ENCODE measurements at regions not wholly inside any gene's neighbourhood (a gene's known extent, or its start where the extent isn't known, plus 50 kb on each side); places are given as distances from the start of the nearest gene placed in this dataset.
"Not testable (repeated sequence)": the region's sequence is repeated elsewhere in the genome, so short reads cannot be mapped to it uniquely, and the experiment has no call there.

- no peak for DNase-seq (ENCODE audit: low read depth)
Observed at GRCh38 chr16:85522308-85522841, 90.7 kb upstream of the GSE1 start.

- no peak for DNase-seq (ENCODE audit: low read depth)
Observed at GRCh38 chr16:85522842-85523601, 90.1 kb upstream of the GSE1 start.

GRCh38 chr16:85523602-85524364 lies 89.3 kb upstream of the GSE1 start:
- no peak for DNase-seq (ENCODE audit: low read depth)

- no peak for DNase-seq (ENCODE audit: low read depth)
Observed at GRCh38 chr16:85524365-85524629, 88.8 kb upstream of the GSE1 start.

- peak; percentile 84 for DNase-seq (ENCODE audit: low read depth)
Observed at GRCh38 chr16:85524630-85525419, 88.3 kb upstream of the GSE1 start.

- peak; percentile 28 for DNase-seq (ENCODE audit: low read depth)
Observed at GRCh38 chr16:85525420-85526184, 87.5 kb upstream of the GSE1 start.

GRCh38 chr16:85526185-85526974 lies 86.7 kb upstream of the GSE1 start:
- no peak for DNase-seq (ENCODE audit: low read depth)

- no peak for DNase-seq (ENCODE audit: low read depth)
Observed at GRCh38 chr16:85527042-85527766, 85.9 kb upstream of the GSE1 start.

- DNase-seq (ENCODE audit: low read depth) = no peak
Observed at GRCh38 chr16:85527767-85528297, 85.3 kb upstream of the GSE1 start.

- DNase-seq (ENCODE audit: low read depth) = no peak
Observed at GRCh38 chr16:85528528-85529387, 84.4 kb upstream of the GSE1 start.

- DNase-seq (ENCODE audit: low read depth) = no peak
Observed at GRCh38 chr16:85529489-85530369, 83.4 kb upstream of the GSE1 start.

- DNase-seq (ENCODE audit: low read depth) = no peak
Observed at GRCh38 chr16:85530370-85530739, 82.8 kb upstream of the GSE1 start.

GRCh38 chr16:85531516-85531915 lies 81.6 kb upstream of the GSE1 start:
- no peak for DNase-seq (ENCODE audit: low read depth)

- no peak for DNase-seq (ENCODE audit: low read depth)
Observed at GRCh38 chr16:85532147-85532546, 81.0 kb upstream of the GSE1 start.

GRCh38 chr16:85533593-85533992 lies 79.5 kb upstream of the GSE1 start:
- not testable (repeated sequence) for DNase-seq (ENCODE audit: low read depth)

GRCh38 chr16:85534536-85535351 lies 78.4 kb upstream of the GSE1 start:
- DNase-seq (ENCODE audit: low read depth) = peak; percentile 59
